GM10248 (cell line): ENCODE measurements at regions not wholly inside any gene's neighbourhood (a gene's known extent, or its start where the extent isn't known, plus 50 kb on each side); places are given as distances from the start of the nearest gene placed in this dataset.

Source experiments
- CTCF ChIA-PET: fragments of 300-600 bp; sonication (Branson Sonifier 250); formaldehyde crosslinking; extraction: SDS; loops from one replicate; lab custom pipeline; 2021; ENCODE audit warnings: antibody characterized with exemption; lab: Yijun Ruan, JAX
- POLR2A ChIA-PET: fragments of 350-650 bp; sonication (Branson Sonifier 250); formaldehyde crosslinking; extraction: SDS; loops from one replicate; lab custom pipeline; 2020; ENCODE audit warnings: antibody characterized with exemption; lab: Yijun Ruan, JAX
- DNase-seq: peaks from one replicate; pipeline ENCODE4 v3.0.0; 2012; ENCODE audit errors: extremely low spot score
- TF ChIP-seq, protein P1 (sequence below): IDR thresholded peaks from 2 replicates; pipeline ENCODE4 v1.5.1; 2012; ENCODE audit warnings: mild to moderate bottlenecking, low read depth; ENCODE audit errors: extremely low read depth, missing control alignments, control extremely low read depth

DNA sequence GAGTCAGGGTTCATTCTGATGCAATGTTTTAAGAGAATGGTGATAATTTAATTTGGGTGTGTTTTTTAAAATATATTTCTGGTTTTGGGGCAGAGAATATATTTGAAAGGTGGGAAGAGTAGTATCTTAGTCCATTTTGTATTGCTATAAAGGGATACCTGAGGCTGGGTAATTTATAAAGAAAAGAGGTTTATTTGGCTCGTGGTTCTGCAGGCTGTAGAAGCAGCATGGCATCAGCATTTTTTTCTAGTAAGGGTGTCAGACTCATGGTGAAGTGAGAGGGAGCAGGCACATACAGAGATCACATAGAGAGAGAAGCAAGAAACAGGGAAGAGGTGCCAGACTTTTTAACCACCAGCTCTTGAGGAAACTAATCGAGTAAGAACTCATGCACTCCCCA, 152.7 kb downstream of the SHOX2 start:
- no peak for DNase-seq
- TF ChIP-seq, protein P1, sequence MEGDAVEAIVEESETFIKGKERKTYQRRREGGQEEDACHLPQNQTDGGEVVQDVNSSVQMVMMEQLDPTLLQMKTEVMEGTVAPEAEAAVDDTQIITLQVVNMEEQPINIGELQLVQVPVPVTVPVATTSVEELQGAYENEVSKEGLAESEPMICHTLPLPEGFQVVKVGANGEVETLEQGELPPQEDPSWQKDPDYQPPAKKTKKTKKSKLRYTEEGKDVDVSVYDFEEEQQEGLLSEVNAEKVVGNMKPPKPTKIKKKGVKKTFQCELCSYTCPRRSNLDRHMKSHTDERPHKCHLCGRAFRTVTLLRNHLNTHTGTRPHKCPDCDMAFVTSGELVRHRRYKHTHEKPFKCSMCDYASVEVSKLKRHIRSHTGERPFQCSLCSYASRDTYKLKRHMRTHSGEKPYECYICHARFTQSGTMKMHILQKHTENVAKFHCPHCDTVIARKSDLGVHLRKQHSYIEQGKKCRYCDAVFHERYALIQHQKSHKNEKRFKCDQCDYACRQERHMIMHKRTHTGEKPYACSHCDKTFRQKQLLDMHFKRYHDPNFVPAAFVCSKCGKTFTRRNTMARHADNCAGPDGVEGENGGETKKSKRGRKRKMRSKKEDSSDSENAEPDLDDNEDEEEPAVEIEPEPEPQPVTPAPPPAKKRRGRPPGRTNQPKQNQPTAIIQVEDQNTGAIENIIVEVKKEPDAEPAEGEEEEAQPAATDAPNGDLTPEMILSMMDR = no peak
- CTCF ChIA-PET = no interaction called here
- POLR2A ChIA-PET = no interaction called here

DNA sequence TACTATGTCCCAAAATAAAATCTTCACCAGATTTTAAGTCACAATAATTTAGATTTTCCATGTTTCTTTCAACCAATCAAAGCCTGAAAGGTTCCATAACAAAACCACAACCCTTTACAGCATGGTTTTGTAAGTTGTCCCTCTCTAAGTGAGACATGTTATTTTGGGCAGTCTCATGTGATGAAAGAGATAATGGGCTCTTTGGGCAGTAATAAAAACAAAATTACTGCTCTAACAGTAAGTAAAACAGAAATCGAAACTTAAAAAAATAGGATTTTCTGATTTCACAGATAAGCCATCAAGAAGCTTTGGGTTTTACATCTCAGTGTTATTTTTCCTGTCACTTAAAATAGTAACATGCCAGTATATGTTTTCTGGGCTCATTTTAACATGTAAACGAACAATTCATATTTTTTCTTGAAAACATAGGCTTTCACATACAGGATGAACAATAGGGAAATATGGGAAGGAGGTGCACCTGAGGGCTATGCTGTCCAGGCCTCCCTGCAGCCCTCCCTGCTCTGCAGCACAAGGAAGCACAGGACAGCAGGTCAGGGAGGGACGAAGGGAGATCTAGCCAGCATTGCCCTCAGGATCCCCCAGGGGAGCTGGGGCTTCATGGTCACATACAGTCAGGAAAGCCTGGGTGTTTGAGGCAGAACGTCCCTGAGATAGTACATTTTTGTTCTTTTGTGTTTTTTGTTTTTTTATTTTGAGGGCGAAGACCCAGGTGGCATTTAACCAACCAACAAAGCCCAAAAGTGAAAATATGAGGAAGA, 157.4 kb downstream of the SHOX2 start:
- DNase-seq = no peak
- ChIA-PET POLR2A (no interaction called here), CTCF (interaction anchor here (0.9 to 2.1 kb wide), 6 partner anchors 9 to 140 kb away, joined by 3 to 6 read pairs (median 3); no protein-coding TSS in a partner anchor)
- TF ChIP-seq, protein P1 = no peak

DNA sequence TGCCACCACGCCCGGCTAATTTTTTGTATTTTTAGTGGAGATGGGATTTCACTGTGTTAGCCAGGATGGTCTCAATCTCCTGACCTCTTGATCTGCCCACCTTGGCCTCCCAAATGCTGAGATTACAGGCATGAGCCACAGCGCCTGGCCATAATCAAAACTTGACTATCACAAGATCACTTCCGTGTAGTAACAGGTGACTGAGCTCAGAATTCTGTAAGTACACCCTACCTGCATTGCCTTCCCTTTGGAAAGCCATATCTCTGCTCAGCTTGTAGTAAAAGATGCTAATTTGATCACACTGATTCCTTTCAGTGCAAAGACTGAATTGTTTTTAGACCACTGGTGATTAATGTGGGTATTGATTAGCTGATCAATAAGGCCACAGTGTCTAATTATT, 167.1 kb downstream of the SHOX2 start:
- TF ChIP-seq, protein P1 = no peak
- ChIA-PET POLR2A (no interaction called here), CTCF (interaction anchor here (1.1 to 1.7 kb wide), 2 partner anchors 10 to 14 kb away, joined by 3 to 6 read pairs; no protein-coding TSS in a partner anchor)
- no peak for DNase-seq

DNA sequence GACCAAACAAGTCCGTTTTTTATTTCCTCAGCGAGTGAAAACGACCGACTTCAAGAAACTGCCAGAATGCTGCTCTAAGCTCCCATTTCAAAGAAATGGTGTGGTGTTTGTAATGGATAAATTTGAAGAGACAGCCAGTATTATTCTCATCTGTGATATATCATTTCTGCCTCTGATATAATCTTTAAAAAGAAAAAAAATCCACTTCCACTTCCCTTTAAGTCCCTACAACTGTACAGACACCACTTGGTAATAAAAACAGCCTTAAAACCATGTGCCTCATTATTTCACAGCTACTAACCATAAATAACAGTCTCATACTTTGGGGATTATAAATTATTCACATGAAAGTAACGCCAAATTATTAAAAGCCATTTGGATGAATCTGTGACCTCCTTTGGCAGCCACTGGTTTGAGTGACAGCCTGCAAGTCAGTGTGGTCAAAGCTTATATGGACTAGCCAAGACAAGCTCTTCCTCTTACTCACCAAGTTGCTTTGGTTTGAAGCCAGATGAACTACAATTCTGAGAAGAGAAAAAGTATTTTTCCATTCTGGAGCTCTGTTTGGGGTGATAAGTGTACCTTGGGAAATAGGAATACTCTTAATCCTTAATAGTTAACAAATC, 168.0 kb downstream of the SHOX2 start:
- no peak for DNase-seq
- ChIA-PET POLR2A (no interaction called here), CTCF (interaction anchor here (1.1 to 1.8 kb wide), 4 partner anchors 11 to 73 kb away, joined by 3 to 6 read pairs (median 4); no protein-coding TSS in a partner anchor)
- TF ChIP-seq, protein P1 = no peak

DNA sequence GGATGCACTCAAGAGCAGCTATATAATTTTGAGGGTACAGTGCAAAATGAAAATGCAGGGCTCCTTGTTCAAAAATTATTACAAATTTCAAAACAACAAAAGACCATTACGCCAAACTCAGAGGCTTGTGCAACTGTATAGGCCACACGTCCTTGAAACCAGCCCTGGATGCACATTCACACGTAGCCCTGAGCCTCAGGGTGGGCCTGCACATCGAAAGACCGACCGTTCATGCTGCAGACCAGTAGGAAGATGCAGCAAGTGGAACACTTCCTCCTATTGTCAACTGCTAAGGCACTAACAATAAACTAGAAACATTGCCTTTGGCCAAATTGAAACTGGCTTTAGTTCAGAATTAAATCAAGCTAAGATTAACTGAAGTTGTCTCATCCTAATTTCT, 174.7 kb downstream of the SHOX2 start:
- ChIA-PET POLR2A (no interaction called here), CTCF (interaction anchor here (2.0 kb wide), 1 partner anchor 16 kb away, joined by 5 read pairs; no protein-coding TSS in a partner anchor)
- DNase-seq = no peak
- TF ChIP-seq, protein P1 = no peak

DNA sequence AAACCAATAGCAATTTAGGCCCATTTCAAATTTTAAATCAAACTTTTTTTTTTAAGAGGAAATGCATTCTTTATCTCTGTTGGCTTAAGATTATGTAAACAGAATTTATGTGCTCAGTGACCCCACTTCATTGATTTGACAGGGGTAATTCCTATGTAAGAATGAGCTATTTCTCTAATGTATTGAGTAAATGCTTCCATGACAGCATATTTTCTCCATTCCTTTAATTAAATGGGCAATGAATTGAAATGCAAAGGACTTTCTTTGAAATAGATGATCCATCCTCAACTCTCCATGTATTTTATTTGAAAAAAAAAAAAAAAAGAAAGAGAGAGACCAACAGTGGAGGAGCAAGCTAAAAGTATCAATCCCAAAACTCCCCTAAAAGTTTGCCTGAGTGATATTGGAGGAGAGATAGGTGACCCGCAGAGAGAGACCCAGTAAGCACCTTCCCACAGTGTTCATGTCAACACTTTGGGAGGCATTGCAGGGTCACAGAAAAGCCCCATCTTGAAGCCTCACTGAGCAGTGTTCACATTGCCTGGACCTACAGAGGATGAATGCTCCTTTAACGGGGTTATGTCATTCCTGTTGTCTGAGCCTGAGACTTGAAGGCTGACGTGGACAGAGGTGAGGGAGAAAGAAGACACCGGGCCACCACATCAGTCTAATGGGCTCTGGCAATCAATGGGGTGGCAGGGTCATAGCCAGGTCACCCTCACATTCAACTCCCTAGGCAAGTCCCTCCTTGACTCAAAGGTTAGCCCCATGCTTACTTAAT, 176.0 kb downstream of the SHOX2 start:
- CTCF ChIA-PET = interaction anchor here (0.7 to 2.0 kb wide), 3 partner anchors 11 to 15 kb away, joined by 3 to 7 read pairs (median 5); no protein-coding TSS in a partner anchor
- POLR2A ChIA-PET = no interaction called here

More for the DNA sequence above, 176.0 kb downstream of the SHOX2 start:
- DNase-seq = no peak
- TF ChIP-seq, protein P1 = no peak
